MM.1S (cell line): ENCODE measurements at regions not wholly inside any gene's neighbourhood (a gene's known extent, or its start where the extent isn't known, plus 50 kb on each side); places are given as distances from the start of the nearest gene placed in this dataset.

Experiments
- DNase-seq: peaks from one replicate; pipeline ENCODE4 v3.0.0-alpha.2; 2015
- H2AFZ ChIP-seq: fragments of 300-600 bp; sonication (generic); 2 replicates; pipeline ENCODE4 v1.6.0; 2016; ENCODE audit warnings: antibody characterized with exemption, low read length
- H3F3A ChIP-seq: fragments of 300-600 bp; sonication (generic); 2 replicates; pipeline ENCODE4 v1.6.1; 2016; ENCODE audit warnings: mild to moderate bottlenecking, antibody characterized with exemption, low read length, moderate library complexity, mixed read lengths; ENCODE audit not compliant: insufficient read depth
- H3K27ac ChIP-seq: fragments of 300-600 bp; sonication (generic); 2 replicates; pipeline ENCODE4 v1.5.1; 2016; ENCODE audit warnings: mild to moderate bottlenecking, low read length
- H3K27me3 ChIP-seq: fragments of 300-600 bp; sonication (generic); replicated peaks from 2 replicates; pipeline ENCODE4 v1.6.0; 2016; ENCODE audit warnings: low read length; ENCODE audit not compliant: insufficient read depth
- H3K36me3 ChIP-seq: fragments of 300-600 bp; sonication (generic); replicated peaks from 2 replicates; pipeline ENCODE4 v1.6.1; 2016; ENCODE audit warnings: mild to moderate bottlenecking, low read length, mixed read lengths; ENCODE audit not compliant: insufficient read depth
- H3K4me1 ChIP-seq: fragments of 300-600 bp; sonication (generic); 2 replicates; pipeline ENCODE4 v1.6.1; 2016; ENCODE audit warnings: low read length, mixed read lengths
- H3K4me2 ChIP-seq: fragments of 300-600 bp; sonication (generic); 2 replicates; pipeline ENCODE4 v1.6.0; 2016; ENCODE audit warnings: low read depth, low read length
- H3K4me3 ChIP-seq: fragments of 300-600 bp; sonication (generic); 2 replicates; pipeline ENCODE4 v1.5.1; 2016; ENCODE audit warnings: low read length, mixed read lengths
- H3K79me2 ChIP-seq: fragments of 300-600 bp; sonication (generic); 2 replicates; pipeline ENCODE4 v1.6.1; 2016; ENCODE audit warnings: mixed run types, low read length, mixed read lengths
- H3K9ac ChIP-seq: fragments of 300-600 bp; sonication (generic); 2 replicates; pipeline ENCODE4 v1.6.1; 2016; ENCODE audit warnings: low read length, mixed read lengths
- H3K9me2 ChIP-seq: fragments of 300-600 bp; sonication (generic); replicated peaks from 2 replicates; pipeline ENCODE4 v1.6.1; 2016; ENCODE audit warnings: mild to moderate bottlenecking, low read length, mixed read lengths; ENCODE audit not compliant: insufficient read depth
- H3K9me3 ChIP-seq: fragments of 300-600 bp; sonication (generic); replicated peaks from 2 replicates; pipeline ENCODE4 v1.6.1; 2016; ENCODE audit warnings: mild to moderate bottlenecking, low read length, mixed read lengths; ENCODE audit not compliant: insufficient read depth
- H4K20me1 ChIP-seq: fragments of 300-600 bp; sonication (generic); 2 replicates; pipeline ENCODE4 v1.6.1; 2016; ENCODE audit warnings: mild to moderate bottlenecking, low read length, moderate library complexity, mixed read lengths; ENCODE audit not compliant: insufficient read depth
- CTCF ChIP-seq: fragments of 300-600 bp; sonication (generic); IDR thresholded peaks from 2 replicates; pipeline ENCODE4 v1.5.1; 2016; ENCODE audit warnings: antibody characterized with exemption, low read length, mixed read lengths
- EZH2 ChIP-seq: fragments of 300-600 bp; sonication (generic); optimal IDR thresholded peaks from 2 replicates; pipeline ENCODE3; 2017; ENCODE audit warnings: low read depth, mild to moderate bottlenecking, antibody characterized with exemption, low read length, mixed read lengths
- EZH2phosphoT487 ChIP-seq: fragments of 300-600 bp; sonication (generic); IDR thresholded peaks from 2 replicates; pipeline ENCODE4 v1.6.1; 2018; ENCODE audit warnings: antibody characterized with exemption, low read length

DNA sequence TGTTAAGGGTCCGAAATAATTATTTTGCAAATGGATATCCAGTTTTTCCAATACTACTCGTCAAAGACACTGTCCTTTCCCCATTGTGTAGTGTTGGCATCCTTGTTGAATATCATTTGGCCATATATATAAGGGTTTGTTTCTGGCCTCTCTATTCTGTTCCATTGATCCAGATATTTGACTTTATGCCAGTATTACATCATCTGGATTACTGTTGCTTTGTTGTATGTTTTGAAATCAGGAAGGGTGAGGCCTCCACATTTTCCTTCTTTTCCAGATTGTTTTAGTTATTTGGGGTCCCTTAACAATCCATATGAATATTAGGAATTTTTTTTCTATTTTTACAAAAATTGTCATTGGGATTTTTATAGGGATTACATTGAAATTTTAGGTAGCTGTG, 244.1 kb downstream of the GPD2 start:
- Histone ChIP-seq H3K4me3 (no peak overlapping the region), H3K9ac (no peak overlapping the region), H3K27me3 (no peaks in the 10 kb centered on the region), H3K4me1 (no peaks in the 10 kb centered on the region), H3K4me2 (no peak overlapping the region), H3K79me2 (no peaks in the 10 kb centered on the region), H2AFZ (no peak overlapping the region), H3K36me3 (no peaks in the 10 kb centered on the region), H4K20me1 (no peaks in the 10 kb centered on the region), H3K27ac (no peak overlapping the region), H3K9me3 (no peaks in the 10 kb centered on the region), H3F3A (no peaks in the 10 kb centered on the region), H3K9me2 (no peaks in the 10 kb centered on the region)
- no peak for TF ChIP-seq EZH2phosphoT487
- no peak for TF ChIP-seq EZH2
- no peak for TF ChIP-seq CTCF
- DNase-seq, result no peak

DNA sequence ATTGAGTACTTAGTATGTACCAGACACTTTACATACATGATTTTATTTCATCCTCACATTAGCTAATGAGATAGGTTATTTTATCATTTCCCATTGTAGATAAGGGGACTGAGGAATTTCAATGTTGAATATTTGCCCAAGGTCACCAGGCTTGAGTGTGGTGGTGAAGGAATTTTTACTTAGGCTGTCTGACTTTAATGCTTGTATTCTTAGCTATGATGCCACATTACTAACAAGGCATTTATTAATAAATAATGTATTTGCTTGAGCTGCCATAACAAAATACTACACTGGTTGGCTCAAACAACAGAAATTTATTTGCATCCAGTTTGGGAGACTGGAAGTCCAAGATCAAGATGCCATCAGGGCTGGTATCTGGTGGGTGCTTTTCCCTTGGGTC, 250.9 kb downstream of the GPD2 start:
- no peak overlapping the region for H2AFZ ChIP-seq
- no peaks in the 10 kb centered on the region for H3F3A ChIP-seq
- H3K27ac ChIP-seq, result no peak overlapping the region
- H3K4me1 ChIP-seq, result no peaks in the 10 kb centered on the region
- no peaks in the 10 kb centered on the region for H3K9me2 ChIP-seq
- no peak for TF ChIP-seq EZH2
- TF ChIP-seq CTCF, result no peak
- TF ChIP-seq EZH2phosphoT487, result no peak
- H3K9me3 ChIP-seq, result no peaks in the 10 kb centered on the region
- no peaks in the 10 kb centered on the region for H3K36me3 ChIP-seq
- H3K4me3 ChIP-seq, result no peak overlapping the region
- no peaks in the 10 kb centered on the region for H4K20me1 ChIP-seq
- H3K79me2 ChIP-seq, result no peaks in the 10 kb centered on the region
- no peak overlapping the region for H3K9ac ChIP-seq
- H3K4me2 ChIP-seq, result no peak overlapping the region
- no peaks in the 10 kb centered on the region for H3K27me3 ChIP-seq
- DNase-seq, result no peak

DNA sequence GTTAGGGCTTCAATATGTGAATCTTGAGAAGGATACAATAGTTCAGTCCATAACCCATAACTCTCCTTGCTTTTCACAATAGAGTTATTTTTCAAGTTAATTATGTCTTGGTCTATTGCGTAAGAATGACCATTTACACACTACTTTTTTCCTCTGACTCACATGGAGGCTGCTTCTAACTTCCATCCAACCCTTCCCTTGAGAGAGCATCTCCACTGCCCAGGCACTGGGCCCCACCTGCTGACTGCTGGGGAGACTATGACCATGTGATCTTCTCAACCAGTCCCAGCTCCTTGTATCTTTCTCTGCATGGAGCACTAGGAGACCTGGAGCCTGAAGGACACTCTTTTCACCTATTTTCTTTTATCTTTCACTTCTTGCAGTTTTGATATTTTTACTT, 251.5 kb downstream of the GPD2 start:
- no peak overlapping the region for H3K4me3 ChIP-seq
- no peak overlapping the region for H3K27ac ChIP-seq
- H3K9me3 ChIP-seq, result no peaks in the 10 kb centered on the region
- no peak overlapping the region for H3K4me2 ChIP-seq
- no peaks in the 10 kb centered on the region for H3K36me3 ChIP-seq
- no peaks in the 10 kb centered on the region for H3K4me1 ChIP-seq
- TF ChIP-seq EZH2phosphoT487, result no peak
- no peak for TF ChIP-seq CTCF
- no peak for TF ChIP-seq EZH2
- no peaks in the 10 kb centered on the region for H4K20me1 ChIP-seq
- no peak overlapping the region for H2AFZ ChIP-seq
- no peaks in the 10 kb centered on the region for H3K9me2 ChIP-seq
- H3K27me3 ChIP-seq, result no peaks in the 10 kb centered on the region
- H3K79me2 ChIP-seq, result no peaks in the 10 kb centered on the region
- H3K9ac ChIP-seq, result no peak overlapping the region
- no peaks in the 10 kb centered on the region for H3F3A ChIP-seq
- no peak for DNase-seq

GRCh38 chr2:156689939-156690338, 253.8 kb downstream of the GPD2 start:
- Histone ChIP-seq H3K9ac (no peak overlapping the region), H3K9me3 (no peaks in the 10 kb centered on the region), H3K4me2 (no peak overlapping the region), H4K20me1 (no peaks in the 10 kb centered on the region), H3K36me3 (no peaks in the 10 kb centered on the region), H3K79me2 (no peaks in the 10 kb centered on the region), H3K27me3 (no peaks in the 10 kb centered on the region), H2AFZ (no peak overlapping the region), H3K4me3 (no peak overlapping the region), H3K9me2 (no peaks in the 10 kb centered on the region), H3K4me1 (no peaks in the 10 kb centered on the region), H3F3A (no peaks in the 10 kb centered on the region), H3K27ac (no peak overlapping the region)
- TF ChIP-seq EZH2 (no peak), CTCF (no peak), EZH2phosphoT487 (no peak)
- no peak for DNase-seq
